DMS153 treated with DMSO at 0.1 percent for 48 hours (cell line): ENCODE measurements at regions not wholly inside any gene's neighbourhood (a gene's known extent, or its start where the extent isn't known, plus 50 kb on each side); places are given as distances from the start of the nearest gene placed in this dataset.

ENCODE experiments used
- DNase-seq: peaks from one replicate; lab custom pipeline; 2025; ENCODE audit not compliant: unreplicated experiment; lab: John Stamatoyannopoulos, UW

GRCh38 chr12:115517913-115518312 lies 759.6 kb downstream of the MED13L start:
- DNase-seq, result no peak

- DNase-seq, result no peak
Observed at GRCh38 chr12:115511986-115512711, 765.3 kb downstream of the MED13L start.

GRCh38 chr12:115511305-115511704 lies 766.2 kb downstream of the MED13L start:
- DNase-seq, result no peak

- no peak for DNase-seq
Observed at GRCh38 chr12:115508990-115509389, 768.5 kb downstream of the MED13L start.

- DNase-seq, result no peak
Observed at GRCh38 chr12:115507951-115508722, 769.4 kb downstream of the MED13L start.

- DNase-seq, result no peak
Observed at GRCh38 chr12:115507560-115507889, 770.0 kb downstream of the MED13L start.

GRCh38 chr12:115506822-115507559 lies 770.5 kb downstream of the MED13L start:
- no peak for DNase-seq

- DNase-seq, result no peak
Observed at GRCh38 chr12:115504306-115505290, 772.9 kb downstream of the MED13L start.

GRCh38 chr12:115500872-115501271 lies 776.6 kb downstream of the MED13L start:
- DNase-seq, result no peak

- DNase-seq, result no peak
Observed at GRCh38 chr12:115495300-115495699, 782.2 kb downstream of the MED13L start.

GRCh38 chr12:115492553-115492952 lies 784.9 kb downstream of the MED13L start:
- DNase-seq, result no peak

GRCh38 chr12:115491511-115492250 lies 785.8 kb downstream of the MED13L start:
- no peak for DNase-seq

- no peak for DNase-seq
Observed at GRCh38 chr12:115489253-115489652, 788.2 kb downstream of the MED13L start.

GRCh38 chr12:115485967-115486366 lies 791.5 kb downstream of the MED13L start:
- DNase-seq, result no peak

- no peak for DNase-seq
Observed at GRCh38 chr12:115485503-115485902, 792.0 kb downstream of the MED13L start.

- DNase-seq, result no peak
Observed at GRCh38 chr12:115482943-115483342, 794.5 kb downstream of the MED13L start.

GRCh38 chr12:115481141-115481540 lies 796.4 kb downstream of the MED13L start:
- no peak for DNase-seq

GRCh38 chr12:115478505-115478904 lies 794.5 kb upstream of the TBX3 start:
- DNase-seq, result no peak

GRCh38 chr12:115474539-115475353 lies 790.8 kb upstream of the TBX3 start:
- peak; percentile 24 for DNase-seq
